ENCODE measurements at regions not wholly inside any gene's neighbourhood (a gene's known extent, or its start where the extent isn't known, plus 50 kb on each side); places are given as distances from the start of the nearest gene placed in this dataset.

- TF ChIP-seq CTCF (IDR thresholded peaks at IDR 0.05) (no peak), POLR2A (IDR thresholded peaks at IDR 0.05) (no peak), EP300 (IDR thresholded peaks at IDR 0.05) (no peak), POLR2AphosphoS5 (IDR thresholded peaks at IDR 0.05) (no peak)
These were observed 3913.9 kb upstream of the OR11H1 start for GRCh38 chr22:11613898-11614755.
